Fibroblast of skin of back (primary cell): ENCODE measurements at regions not wholly inside any gene's neighbourhood (a gene's known extent, or its start where the extent isn't known, plus 50 kb on each side); places are given as distances from the start of the nearest gene placed in this dataset.
A peak's percentile ranks its signal among the peaks of the same experiment; 100 is the strongest.

ENCODE experiments used
- DNase-seq: peaks from one replicate; pipeline ENCODE4 v3.0.0-alpha.2; 2013

DNA sequence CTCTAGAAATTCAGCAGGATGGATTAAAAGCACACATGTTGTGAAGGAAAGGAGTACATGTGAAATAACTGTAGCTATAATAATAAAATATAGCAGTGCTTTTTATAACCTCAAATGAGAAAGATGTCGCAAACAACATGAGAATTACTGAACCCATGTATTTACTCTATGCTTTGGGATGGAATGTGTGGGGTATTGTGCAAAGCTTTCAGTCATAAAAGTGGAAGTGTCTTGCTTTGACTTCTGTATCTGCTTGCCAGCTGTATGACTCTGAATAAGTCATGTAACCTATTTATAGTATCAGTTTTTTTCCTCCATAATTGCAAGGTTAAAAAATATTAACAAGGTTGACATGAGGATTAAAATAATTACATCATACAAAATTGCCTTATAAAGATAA lies 519.3 kb upstream of the CADM2 start:
- no peak for DNase-seq

DNA sequence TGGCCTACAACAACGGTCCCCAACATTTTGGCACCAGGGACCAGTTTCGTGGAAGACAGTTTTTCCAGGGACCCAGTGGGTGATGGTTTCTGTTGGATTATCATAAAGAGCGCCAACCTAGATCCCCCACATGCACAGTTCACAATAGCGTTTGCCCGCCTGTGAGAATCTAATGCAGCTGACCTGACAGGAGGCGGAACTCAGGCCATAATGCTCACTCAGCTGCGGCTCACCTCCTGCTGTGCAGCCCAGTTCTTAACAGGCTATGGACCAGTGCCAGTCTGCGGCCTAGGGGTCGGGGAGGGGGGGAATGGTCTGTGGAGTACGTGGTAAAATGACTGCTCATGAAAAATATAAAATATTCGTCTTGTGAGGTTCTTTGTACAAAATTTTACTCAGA lies 518.5 kb upstream of the CADM2 start:
- DNase-seq = no peak

GRCh38 chr3:84442533-84442932 lies 516.3 kb upstream of the CADM2 start:
- DNase-seq = no peak

DNA sequence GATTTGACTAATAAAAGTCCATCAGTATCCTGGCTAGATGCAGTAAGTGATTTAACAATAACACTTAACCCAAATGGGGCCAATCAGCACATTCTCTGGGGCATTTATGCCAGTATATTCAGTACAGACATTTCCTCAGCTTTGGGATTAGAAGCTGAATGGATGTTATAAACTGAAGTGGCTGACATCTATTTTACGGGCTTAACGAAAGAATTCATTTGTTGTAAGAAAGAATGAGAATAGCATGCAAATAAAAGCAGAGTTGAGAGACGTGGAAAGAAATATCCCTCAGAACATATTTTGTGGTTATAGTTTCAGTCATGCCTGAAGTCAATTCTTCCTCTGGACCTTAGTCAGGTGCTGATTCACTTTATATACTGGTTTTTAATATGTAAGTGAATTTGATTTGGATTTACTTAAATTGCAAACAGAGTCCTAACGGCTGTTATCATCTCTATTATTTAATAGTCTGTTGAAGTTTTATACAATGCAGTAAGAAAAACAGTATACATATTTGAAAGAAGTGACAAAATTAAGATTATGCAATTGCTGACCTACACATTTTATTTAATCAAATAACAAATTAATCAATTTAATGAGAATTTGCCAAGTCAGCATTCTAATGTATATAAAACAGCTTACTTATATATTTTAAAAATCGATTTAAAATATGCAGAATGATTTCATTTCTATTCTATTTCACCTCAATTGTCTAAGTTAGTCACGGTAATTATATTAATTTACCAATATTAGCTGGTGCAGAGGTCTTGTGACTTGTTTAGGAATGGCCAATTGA lies 513.9 kb upstream of the CADM2 start:
- DNase-seq = no peak

DNA sequence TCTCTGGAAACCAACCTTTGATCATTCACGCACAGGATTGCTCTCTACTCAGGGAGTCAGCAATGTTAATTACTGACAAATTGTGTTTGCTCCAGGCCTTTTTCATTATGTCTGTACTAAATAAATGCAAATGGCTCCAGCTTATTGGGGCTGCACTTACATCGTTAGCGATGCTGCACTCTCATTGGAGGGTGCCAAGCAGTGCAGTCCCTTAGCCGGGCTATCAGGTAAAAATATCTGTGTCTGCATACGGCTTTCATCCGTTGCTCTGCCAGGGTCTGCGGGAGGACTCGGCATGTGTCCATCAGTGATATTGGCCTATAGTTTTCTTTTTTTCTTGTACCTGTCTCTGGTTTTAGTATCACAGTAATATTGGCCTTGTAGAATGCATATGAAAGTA lies 471.5 kb upstream of the CADM2 start:
- no peak for DNase-seq

DNA sequence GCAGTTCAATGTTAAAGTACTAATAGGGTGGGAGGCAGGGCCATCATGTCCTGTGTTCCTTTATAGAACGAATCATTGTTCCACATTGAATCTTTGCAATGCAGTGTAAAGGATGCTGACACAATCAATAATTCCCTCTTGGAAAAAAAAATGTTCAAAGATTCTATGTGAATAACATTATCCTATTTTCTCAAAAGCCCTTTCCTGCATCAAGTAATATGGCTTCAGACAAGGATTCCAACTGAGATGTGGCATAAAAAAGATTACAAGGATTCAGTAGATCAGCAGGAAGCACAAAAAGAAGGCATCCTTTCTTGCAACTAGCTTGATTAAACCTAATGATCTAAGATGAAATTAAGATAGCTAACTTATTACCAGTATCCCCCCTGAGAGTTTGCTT lies 454.0 kb upstream of the CADM2 start:
- DNase-seq = no peak

DNA sequence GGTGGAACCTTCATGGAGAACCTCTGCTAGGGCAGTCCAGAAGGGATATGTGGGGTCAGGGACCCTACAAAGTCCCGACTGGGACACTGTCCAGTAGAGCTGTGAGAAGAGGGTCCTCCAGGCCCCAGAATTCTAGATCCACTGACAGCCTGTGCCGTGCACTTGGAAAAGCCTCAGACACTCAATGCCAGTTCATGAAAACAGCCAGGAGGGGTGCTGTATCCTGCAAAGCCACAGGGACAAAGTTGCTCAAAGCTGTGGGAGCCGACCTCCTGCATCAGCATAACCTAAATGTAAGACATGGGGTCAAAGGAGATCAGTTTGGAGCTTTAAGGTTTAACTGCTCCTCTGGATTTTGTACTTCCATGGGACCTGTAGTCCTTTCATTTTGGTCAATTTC lies 448.8 kb upstream of the CADM2 start:
- no peak for DNase-seq

GRCh38 chr3:84522893-84523292 lies 435.9 kb upstream of the CADM2 start:
- no peak for DNase-seq

DNA sequence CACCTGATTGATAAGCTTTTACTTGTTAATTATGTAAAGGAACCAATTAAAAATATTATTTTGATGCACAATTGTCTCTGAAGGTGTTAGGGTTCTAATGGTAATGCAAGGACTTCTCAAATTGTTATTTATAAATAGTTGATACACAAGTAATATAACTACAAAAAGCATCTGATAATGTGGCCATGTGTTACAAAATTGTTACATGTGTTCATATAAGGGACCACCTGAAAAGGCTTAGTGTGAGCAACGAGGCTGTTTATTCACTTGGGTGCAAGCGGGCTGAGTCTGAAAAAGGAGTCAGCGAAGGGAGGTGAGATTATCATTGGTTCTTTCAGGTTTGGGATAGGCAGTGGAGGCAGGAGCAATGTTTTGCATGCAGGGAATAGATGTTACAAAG lies 421.9 kb upstream of the CADM2 start:
- DNase-seq = no peak

DNA sequence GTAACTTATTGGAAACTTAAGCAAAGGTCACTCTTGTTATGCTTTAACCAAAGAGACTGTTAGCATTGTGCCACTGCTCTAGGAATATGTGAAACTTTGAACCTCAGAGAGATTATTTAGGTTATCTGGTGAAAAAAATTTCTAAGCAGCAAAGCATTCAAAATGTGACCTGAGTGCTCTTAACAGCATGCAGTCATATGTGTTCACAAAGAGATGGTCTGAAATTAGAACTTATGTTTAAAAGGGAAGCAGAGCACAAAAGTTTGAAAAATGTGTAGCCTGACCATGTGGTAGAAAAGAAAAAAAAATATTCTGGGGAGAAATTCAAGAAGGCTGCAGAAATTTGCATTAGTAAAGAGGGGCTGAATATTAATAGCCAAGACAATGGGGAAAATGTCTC lies 420.2 kb upstream of the CADM2 start:
- DNase-seq = no peak

DNA sequence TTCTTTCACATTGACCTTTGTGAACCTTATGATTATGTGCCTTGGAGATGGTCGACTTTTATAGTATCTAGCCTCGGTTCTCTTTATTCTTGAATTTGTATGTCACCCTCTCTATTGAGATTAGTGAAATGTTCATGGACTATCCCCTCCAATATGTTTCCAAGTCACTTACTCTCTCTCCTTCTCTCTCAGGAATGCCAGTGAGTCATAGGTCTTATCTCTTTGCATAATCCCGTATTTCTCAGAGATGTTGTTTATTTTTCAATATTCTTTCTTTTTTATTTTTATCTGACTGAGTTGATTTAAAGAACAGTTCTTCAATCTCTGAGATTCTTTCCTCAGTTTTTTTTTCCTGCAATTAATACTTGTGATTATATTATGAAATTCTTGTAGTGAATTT lies 411.6 kb upstream of the CADM2 start:
- peak; percentile 2 for DNase-seq

GRCh38 chr3:84547971-84548970 lies 410.5 kb upstream of the CADM2 start:
- DNase-seq = peak; percentile 27

GRCh38 chr3:84555629-84556028 lies 403.2 kb upstream of the CADM2 start:
- DNase-seq = no peak

DNA sequence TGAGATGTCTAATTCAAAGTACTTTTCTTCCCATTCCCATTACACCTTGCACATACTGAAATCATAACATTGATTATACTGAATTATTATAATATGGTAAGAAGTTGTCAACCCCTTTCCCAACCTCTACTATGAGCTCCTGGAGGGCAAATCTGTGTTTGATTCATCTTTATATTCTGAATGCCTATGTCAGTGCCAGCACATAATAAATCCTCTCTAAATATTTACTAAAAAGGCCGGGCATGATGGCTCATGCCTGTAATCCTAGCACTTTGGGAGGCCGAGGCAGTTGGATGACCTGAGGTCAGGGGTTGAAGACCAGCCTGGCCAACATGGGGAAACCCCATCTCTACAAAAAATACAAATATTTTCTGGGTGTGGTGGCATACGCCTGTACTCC lies 392.5 kb upstream of the CADM2 start:
- DNase-seq = no peak

DNA sequence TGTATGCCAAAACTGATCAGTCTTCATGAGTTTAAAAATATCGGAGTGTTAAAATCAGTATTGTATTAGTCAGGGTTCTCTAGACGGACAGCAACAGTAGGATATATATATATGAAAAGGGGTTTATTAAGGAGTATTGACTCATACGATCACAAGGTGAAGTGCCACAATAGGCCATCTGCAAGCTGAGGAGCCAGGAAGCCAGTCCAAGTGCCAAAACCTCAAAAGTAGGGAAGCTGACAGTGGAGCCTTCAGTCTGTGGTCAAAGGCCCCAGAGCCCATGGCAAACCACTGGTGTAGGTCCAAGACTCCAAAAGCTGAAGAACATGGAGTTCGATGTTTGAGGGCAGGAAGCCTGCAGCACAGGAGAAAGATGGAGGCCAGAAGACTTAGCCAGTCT lies 391.0 kb upstream of the CADM2 start:
- no peak for DNase-seq

GRCh38 chr3:84573962-84574361 lies 384.8 kb upstream of the CADM2 start:
- DNase-seq = no peak

GRCh38 chr3:84586427-84586826 lies 372.4 kb upstream of the CADM2 start:
- no peak for DNase-seq

- DNase-seq = no peak
Observed at GRCh38 chr3:84600703-84601225, 358.0 kb upstream of the CADM2 start.

DNA sequence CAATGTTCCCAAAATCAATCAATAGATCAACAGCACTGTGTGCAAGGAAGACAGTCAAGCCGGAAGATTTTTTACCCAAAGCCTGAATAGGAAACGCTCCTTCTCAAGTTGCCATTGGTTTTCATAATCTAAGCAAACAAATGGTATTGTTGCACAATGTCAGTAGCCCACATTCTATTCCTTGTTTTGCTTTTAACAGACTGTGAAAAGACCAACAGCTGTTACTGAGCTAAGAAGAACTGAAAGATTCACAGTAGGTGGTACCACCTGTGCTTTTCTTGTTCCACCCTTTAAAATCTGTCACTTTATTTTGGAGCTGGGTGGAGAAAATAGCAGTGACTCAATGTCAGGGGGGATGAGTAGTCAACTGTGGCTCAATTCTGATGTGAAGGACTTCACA lies 357.5 kb upstream of the CADM2 start:
- DNase-seq = no peak

DNA sequence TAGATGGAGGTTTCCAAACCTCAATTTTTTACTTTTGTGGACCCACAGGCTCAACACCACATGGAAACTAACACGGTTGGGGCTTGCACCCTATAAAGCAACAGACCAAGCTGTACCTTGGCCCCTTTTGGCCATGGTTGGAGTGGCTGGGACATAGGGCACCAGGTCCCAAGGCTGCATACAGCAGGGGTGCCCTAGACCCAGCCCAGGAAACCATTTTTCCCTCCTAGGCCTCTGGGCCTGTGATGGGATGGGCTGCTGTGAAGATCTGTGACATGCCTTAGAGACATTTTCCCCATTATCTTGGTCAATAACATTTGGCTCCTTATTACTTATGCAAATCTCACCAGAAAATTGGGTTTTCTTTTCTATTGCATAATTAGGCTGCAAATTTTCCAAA lies 337.0 kb upstream of the CADM2 start:
- DNase-seq = no peak

- DNase-seq = no peak
Observed at GRCh38 chr3:84634668-84635067, 324.1 kb upstream of the CADM2 start.

DNA sequence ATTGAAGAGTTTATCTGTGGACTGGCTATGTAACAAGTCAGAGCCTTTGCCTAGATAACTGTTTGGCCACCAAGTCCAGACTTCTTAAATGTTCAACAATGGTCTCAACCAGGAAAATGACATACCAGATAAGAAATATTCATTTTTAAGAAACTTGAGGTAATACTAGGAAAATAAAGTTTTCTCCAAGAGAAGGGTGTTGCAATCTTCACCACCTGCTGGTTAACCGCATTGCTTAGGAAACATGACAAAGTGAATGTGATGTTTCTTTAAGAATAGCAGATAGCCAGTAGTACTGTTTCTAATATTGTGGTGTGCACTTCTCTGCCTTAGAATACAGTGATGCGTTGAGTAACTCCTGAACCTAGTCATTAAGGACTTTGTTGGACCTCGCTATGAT lies 321.5 kb upstream of the CADM2 start:
- DNase-seq = no peak

DNA sequence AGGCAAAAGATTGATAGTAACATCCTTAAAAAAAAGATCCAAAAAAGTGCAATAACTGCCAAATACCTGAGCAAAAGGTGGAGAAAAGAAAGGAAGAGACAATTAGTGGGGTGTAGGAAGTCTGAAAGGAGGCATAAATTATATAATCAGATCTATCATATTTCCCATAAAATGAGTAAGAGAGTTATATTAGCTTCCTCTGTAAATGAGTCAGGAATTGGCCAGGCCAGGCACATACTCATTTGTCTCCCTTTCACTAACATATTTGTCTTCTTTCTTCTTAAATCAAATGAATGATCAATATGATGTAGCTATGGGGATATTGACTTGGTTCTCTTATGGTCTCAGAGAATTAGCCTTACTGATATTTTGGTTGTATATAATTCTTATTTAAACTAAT lies 292.3 kb upstream of the CADM2 start:
- no peak for DNase-seq

DNA sequence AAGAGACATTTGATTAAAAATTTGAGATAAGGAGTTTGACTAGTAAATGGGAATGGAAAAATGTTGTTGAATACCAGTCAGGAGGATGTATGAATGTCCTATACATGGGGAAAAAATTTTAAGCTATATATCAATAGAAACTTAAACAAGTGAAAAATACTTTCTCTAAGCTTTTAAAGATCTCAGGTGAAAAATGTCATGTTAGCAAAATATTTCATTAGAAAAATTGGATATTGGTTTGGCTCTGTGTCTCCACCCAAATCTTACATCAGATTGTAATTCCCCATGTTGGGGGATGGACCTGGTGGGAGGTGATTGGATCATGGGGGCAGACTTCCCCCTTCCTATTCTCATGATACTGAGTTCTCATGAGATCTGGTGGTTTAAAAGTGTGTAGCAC lies 279.6 kb upstream of the CADM2 start:
- no peak for DNase-seq
